Type B pancreatic cell (in vitro differentiated cells): ENCODE measurements at regions not wholly inside any gene's neighbourhood (a gene's known extent, or its start where the extent isn't known, plus 50 kb on each side); places are given as distances from the start of the nearest gene placed in this dataset.
"Not testable (repeated sequence)": the region's sequence is repeated elsewhere in the genome, so short reads cannot be mapped to it uniquely, and the experiment has no call there.

ENCODE experiments used
- DNase-seq: peaks from one replicate; pipeline ENCODE4 v3.0.0; 2021; ENCODE audit warnings: mixed read lengths; ENCODE audit not compliant: unreplicated experiment; ENCODE audit errors: extremely low spot score
- H3K27ac Mint-ChIP-seq: 2 replicates; pipeline ENCODE4 v1.8.0; 2021; ENCODE audit warnings: mild to moderate bottlenecking, mixed read lengths
- H3K27me3 Mint-ChIP-seq: 2 replicates; pipeline ENCODE4 v1.8.0; 2021; ENCODE audit warnings: mixed read lengths
- H3K36me3 Mint-ChIP-seq: 2 replicates; pipeline ENCODE4 v1.8.0; 2021; ENCODE audit warnings: mixed read lengths
- H3K4me1 Mint-ChIP-seq: one replicate; pipeline ENCODE4 v1.8.0; 2021; ENCODE audit warnings: mixed read lengths; ENCODE audit not compliant: unreplicated experiment
- H3K4me3 Mint-ChIP-seq: 2 replicates; pipeline ENCODE4 v1.8.0; 2021; ENCODE audit warnings: mild to moderate bottlenecking, mixed read lengths
- H3K9me3 Mint-ChIP-seq: 2 replicates; pipeline ENCODE4 v1.8.0; 2021; ENCODE audit warnings: mixed read lengths
- TF ChIP-seq, protein P1 (sequence below): fragments of 200-600 bp; sonication (generic); conservative IDR thresholded peaks from 2 replicates; pipeline ENCODE4 v1.5.0; 2021; ENCODE audit warnings: antibody characterized with exemption, mild to moderate bottlenecking

DNA sequence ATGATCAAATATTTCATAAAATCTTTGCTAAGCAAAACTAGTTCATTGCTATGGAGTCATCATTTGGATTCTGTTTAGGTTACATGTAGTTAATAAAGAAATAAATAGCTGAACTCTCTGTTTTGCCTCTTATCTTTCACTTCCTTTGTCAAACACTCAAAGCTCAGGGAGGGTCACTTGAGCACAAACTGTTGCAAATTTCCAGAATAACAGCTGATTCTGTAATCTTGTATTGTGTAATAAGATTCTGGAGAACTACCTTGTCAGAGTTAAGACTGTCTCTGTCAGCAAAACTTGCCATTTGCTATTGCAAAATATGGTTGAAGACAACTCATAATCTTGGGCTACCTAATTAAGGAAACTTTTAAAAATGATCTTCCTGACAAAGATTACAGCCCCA, 182.0 kb upstream of the MOCS2 start:
- DNase-seq: no peak
- H3K27me3 Mint-ChIP-seq: peaks cover 3% of the 10 kb centered on the region
- H3K36me3 Mint-ChIP-seq: no peaks in the 10 kb centered on the region
- no peaks in the 10 kb centered on the region for H3K9me3 Mint-ChIP-seq
- H3K4me3 Mint-ChIP-seq: no peak overlapping the region
- H3K27ac Mint-ChIP-seq: no peak overlapping the region
- no peaks in the 10 kb centered on the region for H3K4me1 Mint-ChIP-seq
- TF ChIP-seq, protein P1, sequence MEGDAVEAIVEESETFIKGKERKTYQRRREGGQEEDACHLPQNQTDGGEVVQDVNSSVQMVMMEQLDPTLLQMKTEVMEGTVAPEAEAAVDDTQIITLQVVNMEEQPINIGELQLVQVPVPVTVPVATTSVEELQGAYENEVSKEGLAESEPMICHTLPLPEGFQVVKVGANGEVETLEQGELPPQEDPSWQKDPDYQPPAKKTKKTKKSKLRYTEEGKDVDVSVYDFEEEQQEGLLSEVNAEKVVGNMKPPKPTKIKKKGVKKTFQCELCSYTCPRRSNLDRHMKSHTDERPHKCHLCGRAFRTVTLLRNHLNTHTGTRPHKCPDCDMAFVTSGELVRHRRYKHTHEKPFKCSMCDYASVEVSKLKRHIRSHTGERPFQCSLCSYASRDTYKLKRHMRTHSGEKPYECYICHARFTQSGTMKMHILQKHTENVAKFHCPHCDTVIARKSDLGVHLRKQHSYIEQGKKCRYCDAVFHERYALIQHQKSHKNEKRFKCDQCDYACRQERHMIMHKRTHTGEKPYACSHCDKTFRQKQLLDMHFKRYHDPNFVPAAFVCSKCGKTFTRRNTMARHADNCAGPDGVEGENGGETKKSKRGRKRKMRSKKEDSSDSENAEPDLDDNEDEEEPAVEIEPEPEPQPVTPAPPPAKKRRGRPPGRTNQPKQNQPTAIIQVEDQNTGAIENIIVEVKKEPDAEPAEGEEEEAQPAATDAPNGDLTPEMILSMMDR: no peak

DNA sequence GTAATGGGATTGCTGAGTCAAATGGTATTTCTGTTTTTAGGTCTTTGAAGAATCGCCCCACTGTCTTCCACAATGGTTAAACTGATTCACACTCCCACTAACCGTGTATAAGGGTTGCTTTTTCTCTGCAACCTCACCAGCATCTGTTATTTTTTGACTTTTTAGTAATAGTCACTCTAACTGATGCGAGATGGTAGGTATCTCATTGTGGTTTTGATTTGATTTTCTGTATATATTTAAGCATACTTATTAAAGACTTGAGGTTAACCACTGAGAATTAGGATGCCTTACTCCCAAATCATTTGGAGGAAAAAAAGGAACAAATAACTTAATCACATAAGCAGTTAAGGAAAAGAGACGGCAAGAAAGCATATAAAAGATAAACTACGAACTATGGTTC, 181.6 kb upstream of the FST start:
- Mint-ChIP-seq H3K27ac (no peak overlapping the region), H3K27me3 (peaks cover 3% of the 10 kb centered on the region), H3K9me3 (no peaks in the 10 kb centered on the region), H3K36me3 (no peaks in the 10 kb centered on the region), H3K4me1 (no peaks in the 10 kb centered on the region), H3K4me3 (no peak overlapping the region)
- DNase-seq: no peak
- TF ChIP-seq, protein P1: no peak

DNA sequence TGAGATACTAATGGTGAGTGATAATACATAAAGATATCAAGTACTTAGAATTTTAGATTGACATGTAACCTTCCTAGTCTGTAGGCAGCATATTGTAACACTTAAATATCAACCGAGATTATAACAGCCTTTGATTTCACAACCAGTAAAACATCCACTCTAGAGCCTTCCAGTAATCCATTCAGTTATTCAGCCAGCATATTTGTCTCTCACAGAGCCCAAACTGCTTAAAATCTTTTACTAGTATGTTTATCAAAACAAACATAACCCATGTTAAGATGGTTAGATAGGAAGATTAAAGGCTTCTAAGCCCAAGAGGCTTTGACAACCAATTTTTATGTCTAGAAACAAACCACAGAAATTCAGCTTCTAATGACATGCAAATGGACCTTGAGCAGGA, 177.9 kb upstream of the FST start:
- Mint-ChIP-seq H3K4me3 (no peak overlapping the region), H3K27ac (no peak overlapping the region), H3K4me1 (no peaks in the 10 kb centered on the region), H3K36me3 (no peaks in the 10 kb centered on the region), H3K27me3 (no peaks in the 10 kb centered on the region), H3K9me3 (no peaks in the 10 kb centered on the region)
- TF ChIP-seq, protein P1: no peak
- no peak for DNase-seq

DNA sequence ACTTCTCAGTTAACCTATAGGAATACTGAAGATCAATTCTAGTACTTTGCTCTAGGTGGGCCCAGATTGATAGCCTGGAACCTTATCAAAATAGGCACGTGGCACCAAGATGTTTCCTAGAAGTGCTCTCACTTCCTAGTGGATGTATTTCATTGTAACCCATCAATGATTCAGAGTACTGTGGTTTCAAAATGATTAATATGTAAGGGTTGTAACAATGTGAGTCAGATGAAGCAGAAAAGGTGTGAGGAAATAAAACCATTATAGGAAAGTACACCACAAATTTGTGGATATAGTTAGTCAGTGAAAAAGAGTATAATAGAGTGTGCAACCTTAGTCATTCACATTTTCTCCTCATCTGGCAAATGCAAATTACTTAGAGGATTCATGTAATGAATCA, 177.3 kb upstream of the FST start:
- H3K27me3 Mint-ChIP-seq: no peaks in the 10 kb centered on the region
- peaks cover 3% of the 10 kb centered on the region for H3K9me3 Mint-ChIP-seq
- H3K4me3 Mint-ChIP-seq: no peak overlapping the region
- TF ChIP-seq, protein P1: no peak
- H3K36me3 Mint-ChIP-seq: no peaks in the 10 kb centered on the region
- no peak overlapping the region for H3K27ac Mint-ChIP-seq
- H3K4me1 Mint-ChIP-seq: no peaks in the 10 kb centered on the region
- no peak for DNase-seq

DNA sequence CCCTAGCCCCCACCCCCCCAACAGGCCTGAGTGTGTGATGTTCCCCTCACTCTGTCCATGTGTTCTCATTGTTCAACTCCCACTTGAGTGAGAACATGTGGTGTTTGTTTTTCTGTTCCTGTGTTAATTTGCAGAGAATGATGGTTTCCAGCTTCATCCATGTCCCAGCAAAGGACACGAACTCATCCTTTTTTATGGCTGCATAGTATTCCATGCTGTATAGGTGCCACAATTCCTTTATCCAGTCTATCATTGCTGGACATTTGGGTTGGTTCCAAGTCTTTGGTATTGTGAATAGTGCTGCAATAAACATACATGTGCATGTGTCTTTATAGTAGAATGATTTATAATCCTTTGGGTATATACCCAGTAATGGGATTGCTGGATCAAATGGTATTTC, 175.1 kb upstream of the FST start:
- H3K4me1 Mint-ChIP-seq, H3K9me3 Mint-ChIP-seq, H3K4me3 Mint-ChIP-seq, DNase-seq, H3K36me3 Mint-ChIP-seq, H3K27ac Mint-ChIP-seq, H3K27me3 Mint-ChIP-seq: not testable (repeated sequence)

DNA sequence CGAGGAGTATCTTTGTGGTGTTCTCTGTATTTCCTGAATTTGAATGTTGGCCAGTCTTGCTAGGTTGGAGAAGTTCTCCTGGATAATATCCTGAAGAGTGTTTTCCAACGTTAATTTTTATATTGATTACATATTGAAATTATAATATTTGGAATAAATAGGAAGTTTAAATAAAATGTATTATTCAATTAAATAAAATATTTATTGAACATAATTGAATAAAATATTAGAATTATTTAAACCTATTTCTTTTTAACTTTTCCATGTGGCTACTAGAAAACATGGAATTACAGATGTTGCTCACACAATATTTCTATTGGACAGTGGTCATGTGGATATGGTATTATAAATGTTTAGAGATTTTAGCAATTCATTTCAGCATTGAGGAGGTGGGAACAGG, 170.8 kb upstream of the FST start:
- Mint-ChIP-seq H3K27ac (no peak overlapping the region), H3K4me3 (no peak overlapping the region), H3K27me3 (no peaks in the 10 kb centered on the region), H3K4me1 (no peaks in the 10 kb centered on the region), H3K36me3 (no peaks in the 10 kb centered on the region), H3K9me3 (peaks cover 5% of the 10 kb centered on the region)
- TF ChIP-seq, protein P1: no peak
- no peak for DNase-seq
